ENCODE measurements at regions not wholly inside any gene's neighbourhood (a gene's known extent, or its start where the extent isn't known, plus 50 kb on each side); places are given as distances from the start of the nearest gene placed in this dataset.

- TF ChIP-seq POLR2AphosphoS5 (IDR thresholded peaks at IDR 0.05; ENCODE audit: low read depth, low read length) (no peak), TAF1 (IDR thresholded peaks at IDR 0.05; ENCODE audit: low read depth, low read length) (no peak), POLR2A (IDR thresholded peaks at IDR 0.05; ENCODE audit: low read depth, low read length) (no peak), SPI1 (IDR thresholded peaks at IDR 0.05; ENCODE audit: low read depth, low read length) (no peak), PAX5 (IDR thresholded peaks at IDR 0.05; ENCODE audit: insufficient read depth, low read length, severe bottlenecking) (no peak), POU2F2 (IDR thresholded peaks at IDR 0.05; ENCODE audit: low read depth, low read length) (no peak)
These were observed 234.2 kb upstream of the MAF start for GRCh38 chr16:79834720-79835119.
